ENCODE measurements at regions not wholly inside any gene's neighbourhood (a gene's known extent, or its start where the extent isn't known, plus 50 kb on each side); places are given as distances from the start of the nearest gene placed in this dataset.

DNA sequence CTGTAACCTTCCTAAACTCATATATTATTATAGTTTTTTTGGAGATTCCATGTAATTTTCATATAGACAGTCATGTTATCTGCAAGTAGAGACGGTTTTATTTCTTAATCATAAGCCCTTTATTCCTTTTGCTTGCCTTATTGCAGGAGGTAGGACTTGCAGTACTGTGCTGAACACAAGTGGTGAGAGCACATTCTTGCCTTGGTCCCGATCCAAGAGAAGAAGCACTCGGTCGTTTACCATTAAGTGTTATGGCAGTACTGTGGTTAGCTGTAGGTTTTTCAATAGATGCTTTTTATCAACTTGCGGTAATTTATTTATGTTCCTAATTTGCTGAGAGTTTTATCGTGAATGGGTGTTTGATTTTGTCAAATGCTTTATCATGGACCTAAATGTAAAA is 305.7 kb downstream of the DYSF start:
- FAIRE-seq (no peak), ATAC-seq (no peak), DNase-seq (ENCODE audit: low spot score) (no peak)
- no peak overlapping the region for H2AFZ ChIP-seq (ENCODE audit: low read length)
- BruUV-seq (replicated peaks) = no TSS peak
- no peaks in the 10 kb centered on the region for H3K79me2 ChIP-seq (ENCODE audit: insufficient read depth, low read length)
- no peak overlapping the region for H3K4me3 ChIP-seq (replicated peaks in 1 of 3; ENCODE audit: insufficient read depth in 1 of 3, low read depth in 2 of 3, low read length in 3 of 3)
- H4K20me1 ChIP-seq (ENCODE audit: insufficient read depth, low read length) = no peaks in the 10 kb centered on the region
- no peak overlapping the region for H3K9ac ChIP-seq (ENCODE audit: insufficient read depth, low read depth, low read length)
- WGBS (ENCODE audit: low lambda C conversion rate) = 18% methylated on average over 6 of the region's 6 CpGs
- H3K4me2 ChIP-seq (ENCODE audit: low read depth, low read length) = no peak overlapping the region
- no peaks in the 10 kb centered on the region for H3K9me3 ChIP-seq (ENCODE audit: low read length)
- H3K27me3 ChIP-seq (ENCODE audit: control insufficient read depth in 1 of 2, insufficient read depth in 2 of 2, low read length in 2 of 2) = no peaks in the 10 kb centered on the region
- H3K4me1 ChIP-seq (ENCODE audit: insufficient read depth, low read length) = no peaks in the 10 kb centered on the region
- CTCF ChIA-PET (ENCODE audit: low intra/inter-chr PET ratio, low total read pairs) = no interaction called here
- no peaks in the 10 kb centered on the region for H3K36me3 ChIP-seq (replicated peaks in 1 of 2; ENCODE audit: control insufficient read depth in 1 of 2, insufficient read depth in 2 of 2, low read length in 2 of 2)
- POLR2A ChIA-PET = no interaction called here
- intact Hi-C loops (cut with micrococcal nuclease; ENCODE audit: unreplicated experiment) (no loop called here), in situ Hi-C loops (cut with HindIII; ENCODE audit: extremely low pct_ligation_motif_present, low pct_unique_long_range_greater_than_20kb) (no loop called here)
- no peak overlapping the region for H3K27ac ChIP-seq (ENCODE audit: extremely low read length, insufficient read depth, low read length)
- TF ChIP-seq SRSF4 (IDR thresholded peaks at IDR 0.05; ENCODE audit: low read depth, low read length, poor library complexity, severe bottlenecking) (no peak), ZNF343 (CRISPR knock-in tag; IDR thresholded peaks at IDR 0.05) (no peak), ZNF30 (CRISPR knock-in tag; IDR thresholded peaks at IDR 0.05) (no peak)
- TF ChIP-seq, protein P1, sequence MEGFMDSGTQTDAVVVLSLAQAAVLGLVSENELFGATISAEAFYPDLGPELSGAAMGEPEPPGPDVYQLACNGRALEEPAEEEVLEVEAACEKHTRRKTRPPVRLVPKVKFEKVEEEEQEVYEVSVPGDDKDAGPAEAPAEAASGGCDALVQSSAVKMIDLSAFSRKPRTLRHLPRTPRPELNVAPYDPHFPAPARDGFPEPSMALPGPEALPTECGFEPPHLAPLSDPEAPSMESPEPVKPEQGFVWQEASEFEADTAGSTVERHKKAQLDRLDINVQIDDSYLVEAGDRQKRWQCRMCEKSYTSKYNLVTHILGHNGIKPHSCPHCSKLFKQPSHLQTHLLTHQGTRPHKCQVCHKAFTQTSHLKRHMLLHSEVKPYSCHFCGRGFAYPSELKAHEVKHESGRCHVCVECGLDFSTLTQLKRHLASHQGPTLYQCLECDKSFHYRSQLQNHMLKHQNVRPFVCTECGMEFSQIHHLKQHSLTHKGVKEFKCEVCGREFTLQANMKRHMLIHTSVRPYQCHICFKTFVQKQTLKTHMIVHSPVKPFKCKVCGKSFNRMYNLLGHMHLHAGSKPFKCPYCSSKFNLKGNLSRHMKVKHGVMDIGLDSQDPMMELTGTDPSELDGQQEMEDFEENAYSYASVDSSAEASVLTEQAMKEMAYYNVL (CRISPR knock-in tag; IDR thresholded peaks at IDR 0.05; ENCODE audit: borderline replicate concordance) = no peak
- TF ChIP-seq, protein P2, sequence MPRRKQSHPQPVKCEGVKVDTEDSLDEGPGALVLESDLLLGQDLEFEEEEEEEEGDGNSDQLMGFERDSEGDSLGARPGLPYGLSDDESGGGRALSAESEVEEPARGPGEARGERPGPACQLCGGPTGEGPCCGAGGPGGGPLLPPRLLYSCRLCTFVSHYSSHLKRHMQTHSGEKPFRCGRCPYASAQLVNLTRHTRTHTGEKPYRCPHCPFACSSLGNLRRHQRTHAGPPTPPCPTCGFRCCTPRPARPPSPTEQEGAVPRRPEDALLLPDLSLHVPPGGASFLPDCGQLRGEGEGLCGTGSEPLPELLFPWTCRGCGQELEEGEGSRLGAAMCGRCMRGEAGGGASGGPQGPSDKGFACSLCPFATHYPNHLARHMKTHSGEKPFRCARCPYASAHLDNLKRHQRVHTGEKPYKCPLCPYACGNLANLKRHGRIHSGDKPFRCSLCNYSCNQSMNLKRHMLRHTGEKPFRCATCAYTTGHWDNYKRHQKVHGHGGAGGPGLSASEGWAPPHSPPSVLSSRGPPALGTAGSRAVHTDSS (CRISPR knock-in tag; conservative IDR thresholded peaks at IDR 0.05) = no peak
- TF ChIP-seq, protein P3, sequence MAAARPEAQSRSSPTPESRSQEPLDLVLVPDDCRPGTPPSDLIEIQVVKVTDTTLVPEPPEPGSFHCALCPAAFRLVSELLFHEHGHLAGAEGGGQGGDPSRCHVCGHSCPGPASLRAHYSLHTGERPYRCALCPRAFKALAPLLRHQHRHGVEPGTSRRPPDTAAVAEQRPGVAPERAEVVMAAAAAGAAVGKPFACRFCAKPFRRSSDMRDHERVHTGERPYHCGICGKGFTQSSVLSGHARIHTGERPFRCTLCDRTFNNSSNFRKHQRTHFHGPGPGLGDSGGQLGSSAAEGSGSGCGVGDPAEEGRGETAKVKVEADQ (CRISPR knock-in tag; IDR thresholded peaks at IDR 0.05; ENCODE audit: borderline replicate concordance) = no peak
- TF ChIP-seq, protein P4, sequence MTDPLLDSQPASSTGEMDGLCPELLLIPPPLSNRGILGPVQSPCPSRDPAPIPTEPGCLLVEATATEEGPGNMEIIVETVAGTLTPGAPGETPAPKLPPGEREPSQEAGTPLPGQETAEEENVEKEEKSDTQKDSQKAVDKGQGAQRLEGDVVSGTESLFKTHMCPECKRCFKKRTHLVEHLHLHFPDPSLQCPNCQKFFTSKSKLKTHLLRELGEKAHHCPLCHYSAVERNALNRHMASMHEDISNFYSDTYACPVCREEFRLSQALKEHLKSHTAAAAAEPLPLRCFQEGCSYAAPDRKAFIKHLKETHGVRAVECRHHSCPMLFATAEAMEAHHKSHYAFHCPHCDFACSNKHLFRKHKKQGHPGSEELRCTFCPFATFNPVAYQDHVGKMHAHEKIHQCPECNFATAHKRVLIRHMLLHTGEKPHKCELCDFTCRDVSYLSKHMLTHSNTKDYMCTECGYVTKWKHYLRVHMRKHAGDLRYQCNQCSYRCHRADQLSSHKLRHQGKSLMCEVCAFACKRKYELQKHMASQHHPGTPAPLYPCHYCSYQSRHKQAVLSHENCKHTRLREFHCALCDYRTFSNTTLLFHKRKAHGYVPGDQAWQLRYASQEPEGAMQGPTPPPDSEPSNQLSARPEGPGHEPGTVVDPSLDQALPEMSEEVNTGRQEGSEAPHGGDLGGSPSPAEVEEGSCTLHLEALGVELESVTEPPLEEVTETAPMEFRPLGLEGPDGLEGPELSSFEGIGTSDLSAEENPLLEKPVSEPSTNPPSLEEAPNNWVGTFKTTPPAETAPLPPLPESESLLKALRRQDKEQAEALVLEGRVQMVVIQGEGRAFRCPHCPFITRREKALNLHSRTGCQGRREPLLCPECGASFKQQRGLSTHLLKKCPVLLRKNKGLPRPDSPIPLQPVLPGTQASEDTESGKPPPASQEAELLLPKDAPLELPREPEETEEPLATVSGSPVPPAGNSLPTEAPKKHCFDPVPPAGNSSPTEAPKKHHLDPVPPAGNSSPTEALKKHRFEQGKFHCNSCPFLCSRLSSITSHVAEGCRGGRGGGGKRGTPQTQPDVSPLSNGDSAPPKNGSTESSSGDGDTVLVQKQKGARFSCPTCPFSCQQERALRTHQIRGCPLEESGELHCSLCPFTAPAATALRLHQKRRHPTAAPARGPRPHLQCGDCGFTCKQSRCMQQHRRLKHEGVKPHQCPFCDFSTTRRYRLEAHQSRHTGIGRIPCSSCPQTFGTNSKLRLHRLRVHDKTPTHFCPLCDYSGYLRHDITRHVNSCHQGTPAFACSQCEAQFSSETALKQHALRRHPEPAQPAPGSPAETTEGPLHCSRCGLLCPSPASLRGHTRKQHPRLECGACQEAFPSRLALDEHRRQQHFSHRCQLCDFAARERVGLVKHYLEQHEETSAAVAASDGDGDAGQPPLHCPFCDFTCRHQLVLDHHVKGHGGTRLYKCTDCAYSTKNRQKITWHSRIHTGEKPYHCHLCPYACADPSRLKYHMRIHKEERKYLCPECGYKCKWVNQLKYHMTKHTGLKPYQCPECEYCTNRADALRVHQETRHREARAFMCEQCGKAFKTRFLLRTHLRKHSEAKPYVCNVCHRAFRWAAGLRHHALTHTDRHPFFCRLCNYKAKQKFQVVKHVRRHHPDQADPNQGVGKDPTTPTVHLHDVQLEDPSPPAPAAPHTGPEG (CRISPR knock-in tag; IDR thresholded peaks at IDR 0.05) = no peak
- TF ChIP-seq, protein P5, sequence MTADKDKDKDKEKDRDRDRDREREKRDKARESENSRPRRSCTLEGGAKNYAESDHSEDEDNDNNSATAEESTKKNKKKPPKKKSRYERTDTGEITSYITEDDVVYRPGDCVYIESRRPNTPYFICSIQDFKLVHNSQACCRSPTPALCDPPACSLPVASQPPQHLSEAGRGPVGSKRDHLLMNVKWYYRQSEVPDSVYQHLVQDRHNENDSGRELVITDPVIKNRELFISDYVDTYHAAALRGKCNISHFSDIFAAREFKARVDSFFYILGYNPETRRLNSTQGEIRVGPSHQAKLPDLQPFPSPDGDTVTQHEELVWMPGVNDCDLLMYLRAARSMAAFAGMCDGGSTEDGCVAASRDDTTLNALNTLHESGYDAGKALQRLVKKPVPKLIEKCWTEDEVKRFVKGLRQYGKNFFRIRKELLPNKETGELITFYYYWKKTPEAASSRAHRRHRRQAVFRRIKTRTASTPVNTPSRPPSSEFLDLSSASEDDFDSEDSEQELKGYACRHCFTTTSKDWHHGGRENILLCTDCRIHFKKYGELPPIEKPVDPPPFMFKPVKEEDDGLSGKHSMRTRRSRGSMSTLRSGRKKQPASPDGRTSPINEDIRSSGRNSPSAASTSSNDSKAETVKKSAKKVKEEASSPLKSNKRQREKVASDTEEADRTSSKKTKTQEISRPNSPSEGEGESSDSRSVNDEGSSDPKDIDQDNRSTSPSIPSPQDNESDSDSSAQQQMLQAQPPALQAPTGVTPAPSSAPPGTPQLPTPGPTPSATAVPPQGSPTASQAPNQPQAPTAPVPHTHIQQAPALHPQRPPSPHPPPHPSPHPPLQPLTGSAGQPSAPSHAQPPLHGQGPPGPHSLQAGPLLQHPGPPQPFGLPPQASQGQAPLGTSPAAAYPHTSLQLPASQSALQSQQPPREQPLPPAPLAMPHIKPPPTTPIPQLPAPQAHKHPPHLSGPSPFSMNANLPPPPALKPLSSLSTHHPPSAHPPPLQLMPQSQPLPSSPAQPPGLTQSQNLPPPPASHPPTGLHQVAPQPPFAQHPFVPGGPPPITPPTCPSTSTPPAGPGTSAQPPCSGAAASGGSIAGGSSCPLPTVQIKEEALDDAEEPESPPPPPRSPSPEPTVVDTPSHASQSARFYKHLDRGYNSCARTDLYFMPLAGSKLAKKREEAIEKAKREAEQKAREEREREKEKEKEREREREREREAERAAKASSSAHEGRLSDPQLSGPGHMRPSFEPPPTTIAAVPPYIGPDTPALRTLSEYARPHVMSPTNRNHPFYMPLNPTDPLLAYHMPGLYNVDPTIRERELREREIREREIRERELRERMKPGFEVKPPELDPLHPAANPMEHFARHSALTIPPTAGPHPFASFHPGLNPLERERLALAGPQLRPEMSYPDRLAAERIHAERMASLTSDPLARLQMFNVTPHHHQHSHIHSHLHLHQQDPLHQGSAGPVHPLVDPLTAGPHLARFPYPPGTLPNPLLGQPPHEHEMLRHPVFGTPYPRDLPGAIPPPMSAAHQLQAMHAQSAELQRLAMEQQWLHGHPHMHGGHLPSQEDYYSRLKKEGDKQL (CRISPR knock-in tag; IDR thresholded peaks at IDR 0.05; ENCODE audit: low read depth) = no peak

Data from HepG2 (cell line).